PC-3 (cell line): ENCODE measurements at regions not wholly inside any gene's neighbourhood (a gene's known extent, or its start where the extent isn't known, plus 50 kb on each side); places are given as distances from the start of the nearest gene placed in this dataset.

Source experiments
- CTCF ChIP-seq: fragments of 300-600 bp; sonication (generic); conservative IDR thresholded peaks from 2 replicates; pipeline ENCODE4 v1.5.1; 2017; ENCODE audit warnings: antibody characterized with exemption, low read depth, mild to moderate bottlenecking, low read length
- EZH2 ChIP-seq: fragments of 300-600 bp; sonication (generic); IDR thresholded peaks from one replicate; pipeline ENCODE4 v1.6.1; 2017; ENCODE audit warnings: antibody characterized with exemption, mild to moderate bottlenecking, low read length; ENCODE audit not compliant: unreplicated experiment
- EZH2phosphoT487 ChIP-seq: fragments of 300-600 bp; sonication (generic); IDR thresholded peaks from 2 replicates; pipeline ENCODE4 v1.6.1; 2018; ENCODE audit warnings: mild to moderate bottlenecking, antibody characterized with exemption, low read length, borderline replicate concordance

GRCh38 chr16:85242140-85242539 lies 129.9 kb upstream of the CIBAR2 start:
- TF ChIP-seq CTCF, result no peak
- no peak for TF ChIP-seq EZH2
- no peak for TF ChIP-seq EZH2phosphoT487
